NCI-H1105 (cell line): ENCODE measurements at regions not wholly inside any gene's neighbourhood (a gene's known extent, or its start where the extent isn't known, plus 50 kb on each side); places are given as distances from the start of the nearest gene placed in this dataset.
"Not testable (repeated sequence)": the region's sequence is repeated elsewhere in the genome, so short reads cannot be mapped to it uniquely, and the experiment has no call there.

Experiments
- DNase-seq: peaks from one replicate; lab custom pipeline; 2025; lab: John Stamatoyannopoulos, UW

GRCh38 chr1:238912148-238912547, 474.2 kb upstream of the CHRM3 start:
- DNase-seq: no peak

GRCh38 chr1:238902752-238903151, 483.6 kb upstream of the CHRM3 start:
- not testable (repeated sequence) for DNase-seq

GRCh38 chr1:238900334-238900865, 486.0 kb upstream of the CHRM3 start:
- DNase-seq: no peak

- no peak for DNase-seq
Observed at GRCh38 chr1:238898856-238899255, 487.5 kb upstream of the CHRM3 start.

GRCh38 chr1:238895911-238896310, 490.5 kb upstream of the CHRM3 start:
- DNase-seq: no peak

- no peak for DNase-seq
Observed at GRCh38 chr1:238892612-238893011, 493.8 kb upstream of the CHRM3 start.

- no peak for DNase-seq
Observed at GRCh38 chr1:238861342-238862066, 524.9 kb upstream of the CHRM3 start.

- DNase-seq: no peak
Observed at GRCh38 chr1:238833919-238834318, 552.4 kb upstream of the CHRM3 start.

- no peak for DNase-seq
Observed at GRCh38 chr1:238832106-238832505, 554.3 kb upstream of the CHRM3 start.

GRCh38 chr1:238830036-238830611, 556.2 kb upstream of the CHRM3 start:
- DNase-seq: no peak

- no peak for DNase-seq
Observed at GRCh38 chr1:238826891-238827290, 559.5 kb upstream of the CHRM3 start.

- DNase-seq: no peak
Observed at GRCh38 chr1:238823416-238823815, 563.0 kb upstream of the CHRM3 start.

- DNase-seq: no peak
Observed at GRCh38 chr1:238811211-238811879, 575.0 kb upstream of the CHRM3 start.

GRCh38 chr1:238790882-238791281, 595.5 kb upstream of the CHRM3 start:
- no peak for DNase-seq

GRCh38 chr1:238789916-238790667, 596.3 kb upstream of the CHRM3 start:
- DNase-seq: no peak

GRCh38 chr1:238787471-238787870, 598.9 kb upstream of the CHRM3 start:
- no peak for DNase-seq

- DNase-seq: no peak
Observed at GRCh38 chr1:238783633-238784032, 602.7 kb upstream of the CHRM3 start.

GRCh38 chr1:238779716-238780115, 606.7 kb upstream of the CHRM3 start:
- no peak for DNase-seq

GRCh38 chr1:238778113-238778512, 608.3 kb upstream of the CHRM3 start:
- no peak for DNase-seq

GRCh38 chr1:238777551-238777950, 608.8 kb upstream of the CHRM3 start:
- no peak for DNase-seq

GRCh38 chr1:238776126-238776525, 610.2 kb upstream of the CHRM3 start:
- no peak for DNase-seq

GRCh38 chr1:238772322-238772721, 614.0 kb upstream of the CHRM3 start:
- no peak for DNase-seq
